Right ventricle myocardium superior (tissue), 1 donor: ENCODE measurements at regions not wholly inside any gene's neighbourhood (a gene's known extent, or its start where the extent isn't known, plus 50 kb on each side); places are given as distances from the start of the nearest gene placed in this dataset.

Experiments used
- ATAC-seq: fragments of 200-7000 bp; cut with Tn5 transposase; one replicate; pipeline ENCODE4 v1.9.1; 2020; ENCODE audit warnings: mild to moderate bottlenecking; ENCODE audit not compliant: poor library complexity
- DNase-seq: peaks from one replicate; pipeline ENCODE4 v3.0.0-alpha.2; 2020
- intact Hi-C: fragments of 100-400 bp; cut with DNase I; formaldehyde crosslinking; loops from one replicate; pipeline ENCODE4 v1.11.2; 2022
- donor health status: DM: no; HTN: yes; CAD: no; lungs with severe emphysema.

DNA sequence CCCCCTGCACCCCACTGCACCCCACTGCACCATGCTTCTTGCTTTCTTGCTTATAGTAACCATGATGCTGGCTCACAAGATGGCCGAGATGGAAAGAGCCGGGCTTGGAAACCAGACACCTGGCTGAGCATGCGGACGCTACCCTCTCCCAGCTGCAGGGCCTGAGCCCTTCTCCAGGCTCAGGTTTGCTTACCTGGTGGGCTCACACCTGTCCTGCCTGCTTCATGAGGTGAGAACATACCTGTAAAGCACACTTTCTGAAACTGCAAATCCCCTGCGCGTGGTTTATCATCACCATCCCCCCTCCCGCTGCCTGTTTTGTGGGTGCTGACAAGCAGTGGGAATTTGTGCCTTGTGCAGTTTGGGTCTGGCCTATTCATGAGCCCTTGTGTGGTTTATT, 302.7 kb downstream of the GLRX3 start:
- DNase-seq (no peak), ATAC-seq (no peak)
- intact Hi-C loops = no loop called here

DNA sequence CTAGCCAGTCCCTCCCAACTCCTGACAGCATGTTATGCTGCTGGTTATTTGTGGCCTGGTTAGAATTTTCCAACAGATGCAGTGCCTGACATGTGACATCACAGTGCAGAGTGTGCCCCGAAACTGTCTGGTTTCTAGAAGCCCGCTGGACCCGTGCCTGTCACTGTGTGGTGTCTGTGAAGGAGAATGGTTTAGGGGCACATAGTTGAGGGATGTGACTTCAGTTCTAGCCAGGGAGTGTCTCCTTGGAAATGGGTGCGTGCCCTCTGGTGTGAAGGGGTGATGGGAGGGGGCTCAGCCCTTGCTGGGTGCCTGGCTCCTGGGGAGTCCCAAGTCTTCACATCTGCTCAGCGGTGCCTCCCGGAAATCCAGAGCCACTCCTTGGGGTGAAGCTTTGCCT, 303.6 kb downstream of the GLRX3 start:
- no peak for ATAC-seq
- DNase-seq = no peak
- intact Hi-C loops = no loop called here

GRCh38 chr10:130440494-130440893, 304.3 kb downstream of the GLRX3 start:
- ATAC-seq (no peak), DNase-seq (no peak)
- intact Hi-C loops = no loop called here

- DNase-seq (no peak), ATAC-seq (no peak)
- intact Hi-C loops = no loop called here
Measured at GRCh38 chr10:130440971-130441370, 304.8 kb downstream of the GLRX3 start.

GRCh38 chr10:130443066-130443465, 306.9 kb downstream of the GLRX3 start:
- no peak for ATAC-seq
- no peak for DNase-seq
- intact Hi-C loops = no loop called here

- intact Hi-C loops = no loop called here
- DNase-seq = no peak
- ATAC-seq = no peak
Measured at GRCh38 chr10:130453036-130453720, 317.0 kb downstream of the GLRX3 start.

- intact Hi-C loops = no loop called here
- no peak for DNase-seq
- ATAC-seq = no peak
Measured at GRCh38 chr10:130453721-130454542, 317.7 kb downstream of the GLRX3 start.

GRCh38 chr10:130454543-130455000, 318.4 kb downstream of the GLRX3 start:
- no peak for ATAC-seq
- DNase-seq = no peak
- intact Hi-C loops = no loop called here

- ATAC-seq = no peak
- intact Hi-C loops = no loop called here
- DNase-seq = no peak
Measured at GRCh38 chr10:130455111-130455695, 319.0 kb downstream of the GLRX3 start.

GRCh38 chr10:130455791-130456190, 319.6 kb downstream of the GLRX3 start:
- DNase-seq (no peak), ATAC-seq (no peak)
- intact Hi-C loops = no loop called here

GRCh38 chr10:130456616-130457015, 320.4 kb downstream of the GLRX3 start:
- no peak for ATAC-seq
- intact Hi-C loops = no loop called here
- DNase-seq = no peak

GRCh38 chr10:130458509-130458908, 322.3 kb downstream of the GLRX3 start:
- DNase-seq (no peak), ATAC-seq (no peak)

GRCh38 chr10:130459011-130459410, 322.8 kb downstream of the GLRX3 start:
- no peak for DNase-seq
- intact Hi-C loops = no loop called here
- ATAC-seq = no peak

More at GRCh38 chr10:130458509-130458908, 322.3 kb downstream of the GLRX3 start:
- intact Hi-C loops = no loop called here

GRCh38 chr10:130459851-130460490, 323.8 kb downstream of the GLRX3 start:
- intact Hi-C loops = no loop called here
- DNase-seq = no peak
- ATAC-seq = no peak

GRCh38 chr10:130461631-130462030, 325.4 kb downstream of the GLRX3 start:
- no peak for ATAC-seq
- intact Hi-C loops = no loop called here

DNA sequence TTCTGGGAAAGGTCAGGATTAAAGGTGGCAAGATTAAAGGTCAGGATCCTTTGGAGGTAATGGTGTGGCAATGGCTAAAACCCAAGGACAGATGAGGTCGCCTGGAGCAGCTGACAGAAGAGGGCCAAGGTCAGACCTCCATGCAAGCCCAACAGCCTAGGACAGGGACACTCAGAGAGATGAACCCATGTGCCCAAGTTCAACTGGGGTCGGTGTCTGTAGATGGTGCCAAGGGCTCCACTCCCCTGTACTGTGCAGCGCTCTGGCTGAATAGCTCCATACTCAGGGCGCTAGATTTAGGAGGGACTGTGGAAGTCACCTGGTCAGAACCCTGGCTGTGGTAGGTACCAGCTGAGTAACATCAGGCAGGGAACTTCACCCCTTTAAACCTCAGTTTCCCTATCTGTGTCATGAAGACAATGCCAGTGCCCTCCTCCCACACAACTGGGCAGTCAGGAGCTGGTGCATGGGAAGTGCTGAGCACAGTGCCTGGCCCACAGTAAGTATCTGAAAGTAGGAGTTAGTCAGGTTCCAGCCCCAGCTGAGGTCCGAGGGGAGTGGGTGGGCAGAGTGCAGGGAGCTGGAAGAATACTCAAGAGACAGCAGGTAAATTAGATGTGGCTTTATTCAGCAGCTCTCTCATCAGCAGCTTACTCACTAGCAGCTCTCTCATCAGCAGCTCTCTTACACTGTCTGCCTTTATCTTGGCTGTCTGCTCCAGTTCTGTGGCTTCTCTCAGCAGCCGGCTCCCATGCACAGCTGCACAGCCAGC, 327.1 kb downstream of the GLRX3 start:
- ATAC-seq = no peak
- DNase-seq = no peak
- intact Hi-C loops = no loop called here

More at GRCh38 chr10:130461631-130462030, 325.4 kb downstream of the GLRX3 start:
- DNase-seq = no peak

DNA sequence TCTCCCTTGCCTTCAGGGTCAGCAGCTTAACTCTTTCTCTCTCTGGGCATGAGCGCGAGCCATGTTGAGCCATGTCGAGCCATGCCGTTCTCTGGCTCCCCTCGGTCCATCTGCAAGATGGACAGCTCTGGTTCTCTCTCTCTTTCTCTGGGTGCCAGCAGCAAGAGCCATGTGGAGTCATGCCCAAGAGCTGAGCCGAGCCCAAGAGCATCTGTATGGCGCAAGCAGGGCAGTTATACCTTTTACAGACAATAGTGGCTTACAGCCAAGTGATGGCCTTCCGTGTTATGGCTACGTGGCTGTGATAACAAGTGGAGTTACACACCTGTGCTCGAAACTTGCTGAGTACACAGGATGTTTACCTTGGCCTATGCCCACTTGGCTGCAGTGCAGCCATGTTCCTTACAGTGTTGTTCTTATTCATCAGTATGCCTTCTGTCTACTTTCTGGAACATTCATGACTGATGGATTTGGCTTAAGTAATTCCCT, 327.7 kb downstream of the GLRX3 start:
- ATAC-seq = no peak
- intact Hi-C loops = no loop called here
- DNase-seq = no peak

DNA sequence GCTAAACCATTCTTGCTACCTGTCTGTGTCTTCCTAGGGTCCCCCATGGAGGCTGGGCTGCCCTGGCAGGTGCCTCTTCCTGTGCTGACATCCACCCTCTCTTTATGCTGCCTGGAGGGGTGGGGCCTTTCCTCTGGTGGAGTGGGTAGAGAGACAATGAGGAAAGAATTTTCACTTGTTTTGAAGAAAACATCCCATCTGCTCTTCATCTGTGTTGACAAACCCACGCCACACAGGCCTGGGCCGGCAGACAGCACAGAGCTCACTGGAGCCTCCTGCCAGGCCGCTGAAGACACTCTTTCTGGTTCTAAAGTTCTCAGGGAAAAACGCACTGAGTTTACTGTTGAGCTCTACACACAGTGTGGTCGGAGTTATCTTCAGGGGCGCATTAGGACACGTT, 328.2 kb downstream of the GLRX3 start:
- ATAC-seq = no peak
- intact Hi-C loops = no loop called here
- no peak for DNase-seq
